Liver (tissue), 3 donors: ENCODE measurements at regions not wholly inside any gene's neighbourhood (a gene's known extent, or its start where the extent isn't known, plus 50 kb on each side); places are given as distances from the start of the nearest gene placed in this dataset.

Experiments
- CTCF ChIP-seq: fragments of 150-350 bp; IDR thresholded peaks from 2 replicates; pipeline ENCODE4 v1.5.1; 2017; ENCODE audit warnings: improper control_type of control experiment, low read depth, low read length; ENCODE audit not compliant: missing input control
- FOXA2 ChIP-seq: IDR thresholded peaks from 2 replicates; pipeline ENCODE4 v1.6.1; 2016; ENCODE audit warnings: antibody characterized with exemption
- GABPA ChIP-seq, 2 donors: IDR thresholded peaks in 1 of 2; conservative IDR thresholded peaks in 1 of 2; 2 replicates each; pipeline ENCODE4 v1.6.1; 2016; ENCODE audit warnings: antibody characterized with exemption in 2 of 2, mild to moderate bottlenecking in 1 of 2, moderate library complexity in 1 of 2
- MAX ChIP-seq: IDR thresholded peaks from 2 replicates; pipeline ENCODE4 v1.6.1; 2016; ENCODE audit warnings: antibody characterized with exemption
- RAD21 ChIP-seq, 2 donors: IDR thresholded peaks; 2 replicates each; pipeline ENCODE4 v1.6.1; 2016; ENCODE audit warnings: antibody characterized with exemption in 2 of 2, mild to moderate bottlenecking in 2 of 2
- SP1 ChIP-seq: IDR thresholded peaks from 2 replicates; pipeline ENCODE4 v1.6.1; 2018; ENCODE audit warnings: antibody characterized with exemption, mild to moderate bottlenecking
- TAF1 ChIP-seq: conservative IDR thresholded peaks from 2 replicates; pipeline ENCODE4 v1.6.1; 2016; ENCODE audit warnings: antibody characterized with exemption, mild to moderate bottlenecking
- donor health status: healthy.
- donor health status: healthy.

GRCh38 chr6:134512981-134513391 lies 195.1 kb upstream of the SGK1 start:
- TF ChIP-seq CTCF, result no peak
- TF ChIP-seq RAD21 (IDR thresholded peaks at IDR 0.05), result peak in 1 of 2 donors; percentile 14
- TF ChIP-seq TAF1, result peak; percentile 3
- no peak for TF ChIP-seq GABPA (IDR thresholded peaks at IDR 0.05 in 1 of 2, conservative IDR thresholded peaks at IDR 0.05 in 1 of 2)
- TF ChIP-seq SP1, result no peak
- TF ChIP-seq MAX, result no peak
- no peak for TF ChIP-seq FOXA2
